RWPE1 (cell line): ENCODE measurements at regions not wholly inside any gene's neighbourhood (a gene's known extent, or its start where the extent isn't known, plus 50 kb on each side); places are given as distances from the start of the nearest gene placed in this dataset.

ENCODE experiments used
- CTCF ChIA-PET: fragments of 350-600 bp; sonication (Branson Sonifier 250); formaldehyde crosslinking; extraction: SDS; loops from one replicate; lab custom pipeline; 2021; lab: Yijun Ruan, JAX
- POLR2A ChIA-PET: fragments of 400-600 bp; formaldehyde crosslinking; extraction: SDS; loops from one replicate; lab custom pipeline; 2020; ENCODE audit warnings: antibody characterized with exemption; ENCODE audit not compliant: low non-redundant PET; lab: Yijun Ruan, JAX
- DNase-seq: peaks from one replicate; pipeline ENCODE4 v3.0.0; 2012; ENCODE audit warnings: low spot score
- H3K27ac ChIP-seq: fragments of 450-650 bp; 2 replicates; pipeline ENCODE4 v1.5.1; 2017
- CTCF ChIP-seq: fragments of 450-650 bp; conservative IDR thresholded peaks from 2 replicates; pipeline ENCODE4 v1.5.1; 2017; ENCODE audit warnings: low read depth, mild to moderate bottlenecking

DNA sequence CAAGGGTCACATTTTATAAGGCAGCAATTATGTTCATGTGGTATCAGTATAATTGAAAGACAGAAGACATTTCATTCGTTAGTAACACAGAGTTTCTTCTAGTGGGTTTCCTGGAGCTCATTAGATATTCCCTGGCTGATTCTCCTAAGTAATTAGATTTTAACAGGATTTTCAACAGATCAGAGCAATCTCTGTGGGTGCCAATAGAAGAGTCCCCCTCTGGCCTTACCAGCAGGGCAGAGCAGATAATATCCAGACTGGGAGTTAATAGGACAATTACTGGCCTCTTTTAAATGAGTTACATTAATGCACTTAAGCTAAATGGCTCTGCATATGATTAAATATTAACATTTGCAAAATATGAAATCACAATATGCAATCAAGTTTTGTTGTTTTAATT is 74.2 kb upstream of the FOXD3 start:
- no peak overlapping the region for H3K27ac ChIP-seq
- no peak for DNase-seq
- TF ChIP-seq CTCF: no peak
- CTCF ChIA-PET: no interaction called here
- POLR2A ChIA-PET: no interaction called here

DNA sequence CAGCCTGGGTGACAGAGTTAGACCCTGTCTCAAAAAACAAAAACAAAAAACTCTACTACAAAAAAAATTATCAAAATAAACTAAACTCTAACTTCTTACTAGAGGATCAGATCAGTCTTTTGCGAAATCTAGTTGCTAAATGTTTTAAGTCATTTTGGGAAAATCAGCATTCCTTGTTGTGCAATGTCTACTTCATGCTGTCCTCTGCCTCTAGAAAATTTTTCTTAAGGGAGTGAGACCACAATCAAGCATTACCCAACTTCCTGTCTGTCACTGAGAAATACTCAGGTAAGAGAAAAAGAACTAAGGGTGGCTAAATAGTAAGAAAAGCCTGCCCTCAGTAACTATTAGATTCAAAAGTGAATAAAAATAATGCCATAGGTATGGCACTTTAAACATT is 67.2 kb upstream of the FOXD3 start:
- no peak for TF ChIP-seq CTCF
- H3K27ac ChIP-seq: no peak overlapping the region
- DNase-seq: no peak
- POLR2A ChIA-PET: interaction anchor here (0.6 kb wide), 1 partner anchor 291 kb away, joined by 3 read pairs; no protein-coding TSS in a partner anchor
- CTCF ChIA-PET: no interaction called here

- no peak for TF ChIP-seq CTCF
- no peak for DNase-seq
- H3K27ac ChIP-seq: no peak overlapping the region
- CTCF ChIA-PET: interaction anchor here (0.6 to 1.3 kb wide), 2 partner anchors 66 to 844 kb away, joined by 3 read pairs; no protein-coding TSS in a partner anchor
- POLR2A ChIA-PET: no interaction called here
Measured at GRCh38 chr1:63261736-63262458, 60.5 kb upstream of the FOXD3 start.

GRCh38 chr1:63262459-63262770 is 60.0 kb upstream of the FOXD3 start:
- ChIA-PET POLR2A (no interaction called here), CTCF (interaction anchor here (1.3 kb wide), 1 partner anchor 67 kb away, joined by 3 read pairs; no protein-coding TSS in a partner anchor)
- H3K27ac ChIP-seq: no peak overlapping the region
- DNase-seq: no peak
- TF ChIP-seq CTCF: no peak

DNA sequence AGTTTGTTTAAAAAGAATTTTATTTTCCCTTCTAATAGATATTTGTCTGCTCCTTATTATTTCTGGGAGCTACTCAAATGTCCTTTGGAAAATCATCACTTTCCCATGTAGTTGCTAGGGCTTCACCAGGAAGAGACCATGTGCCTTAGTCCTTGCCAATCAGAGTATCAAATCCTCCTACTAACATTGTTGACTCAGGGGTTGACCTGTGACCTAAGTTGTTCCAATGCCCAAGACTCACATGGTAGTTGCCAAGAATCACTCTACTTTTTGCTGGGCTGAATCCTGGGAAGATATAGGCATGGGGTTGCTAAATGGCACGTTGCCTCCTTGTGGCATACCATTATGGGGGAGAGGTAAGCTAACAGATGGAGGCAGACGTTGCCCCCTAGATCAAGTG is 58.2 kb upstream of the FOXD3 start:
- H3K27ac ChIP-seq: no peak overlapping the region
- DNase-seq: no peak
- POLR2A ChIA-PET: no interaction called here
- CTCF ChIA-PET: no interaction called here
- no peak for TF ChIP-seq CTCF

DNA sequence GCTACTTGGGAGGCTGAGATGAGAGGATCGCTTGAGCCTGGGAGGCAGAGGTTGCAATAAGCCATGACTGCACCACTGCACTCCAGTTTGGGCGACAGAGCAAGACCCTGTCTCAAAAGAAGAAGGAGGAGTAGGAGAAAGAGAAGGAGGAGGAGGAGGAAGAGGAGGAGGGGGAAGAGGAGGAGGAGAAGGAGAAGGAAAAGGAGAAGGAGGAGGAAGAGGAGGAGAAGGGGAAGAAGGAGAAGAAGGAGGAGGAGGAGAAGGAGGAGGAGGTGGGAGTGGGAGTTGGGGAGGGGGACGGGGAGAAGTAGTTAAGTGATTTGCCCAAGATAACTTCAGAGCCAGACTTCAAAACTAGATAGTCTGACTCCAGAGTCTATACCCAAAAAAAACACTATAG is 55.5 kb upstream of the FOXD3 start:
- DNase-seq: no peak
- ChIA-PET POLR2A (no interaction called here), CTCF (no interaction called here)
- no peak for TF ChIP-seq CTCF
- H3K27ac ChIP-seq: no peak overlapping the region
